ENCODE measurements at regions not wholly inside any gene's neighbourhood (a gene's known extent, or its start where the extent isn't known, plus 50 kb on each side); places are given as distances from the start of the nearest gene placed in this dataset.

- ATAC-seq (no peak), DNase-seq (no peak)
- no peak for TF ChIP-seq CTCF (IDR thresholded peaks at IDR 0.05)
Observed at GRCh38 chr7:97576043-97576442, 155.8 kb upstream of the TAC1 start.

GRCh38 chr7:97578225-97578624 lies 153.7 kb upstream of the TAC1 start:
- Histone ChIP-seq H3K27ac (no peak overlapping the region), H3K9me3 (peaks cover 0 to 24% (median 3%) of the 10 kb centered on the region in 11 donors), H3K4me1 (no peaks in the 10 kb centered on the region), H3K27me3 (no peaks in the 10 kb centered on the region), H3K4me3 (no peak overlapping the region), H3K36me3 (no peaks in the 10 kb centered on the region)
- TF ChIP-seq CTCF (IDR thresholded peaks at IDR 0.05), result no peak
- 83 to 85% methylated on average over 5 of the region's 5 CpGs for WGBS, 2 donors
- intact Hi-C loops (cut with DNase I), result no loop called here
- no peak for DNase-seq
- ATAC-seq, result no peak

More at GRCh38 chr7:97576043-97576442, 155.8 kb upstream of the TAC1 start:
- no peaks in the 10 kb centered on the region for H3K27me3 ChIP-seq
- H3K4me3 ChIP-seq, result no peak overlapping the region
- intact Hi-C loops (cut with DNase I), result no loop called here
- no peaks in the 10 kb centered on the region for H3K4me1 ChIP-seq
- no peak overlapping the region for H3K27ac ChIP-seq
- no peaks in the 10 kb centered on the region for H3K36me3 ChIP-seq
- H3K9me3 ChIP-seq, result peaks cover 0 to 13% (median 0%) of the 10 kb centered on the region in 11 donors

GRCh38 chr7:97580205-97580604 lies 151.7 kb upstream of the TAC1 start:
- H3K4me1 ChIP-seq, result no peaks in the 10 kb centered on the region
- H3K27ac ChIP-seq, result no peak overlapping the region
- H3K9me3 ChIP-seq, result peaks cover 0 to 39% (median 3%) of the 10 kb centered on the region in 11 donors
- no peaks in the 10 kb centered on the region for H3K27me3 ChIP-seq
- no peak for TF ChIP-seq CTCF (IDR thresholded peaks at IDR 0.05)
- ATAC-seq (no peak), DNase-seq (no peak)
- no peak overlapping the region for H3K4me3 ChIP-seq
- H3K36me3 ChIP-seq, result no peaks in the 10 kb centered on the region
- intact Hi-C loops (cut with DNase I), result no loop called here
- WGBS, 2 donors, result 73 to 74% methylated on average over 5 of the region's 5 CpGs

GRCh38 chr7:97595439-97595838 lies 136.4 kb upstream of the TAC1 start:
- WGBS, 2 donors, result 75 to 80% methylated on average over 2 of the region's 2 CpGs
- no peaks in the 10 kb centered on the region for H3K9me3 ChIP-seq
- intact Hi-C loops (cut with DNase I), result no loop called here
- H3K27me3 ChIP-seq, result no peaks in the 10 kb centered on the region
- H3K27ac ChIP-seq, result no peak overlapping the region
- ATAC-seq (no peak), DNase-seq (no peak)
- H3K4me3 ChIP-seq, result no peak overlapping the region
- no peaks in the 10 kb centered on the region for H3K4me1 ChIP-seq
- H3K36me3 ChIP-seq, result no peaks in the 10 kb centered on the region
- TF ChIP-seq CTCF (IDR thresholded peaks at IDR 0.05), result no peak
